Ovary (tissue), 7 donors: ENCODE measurements at regions not wholly inside any gene's neighbourhood (a gene's known extent, or its start where the extent isn't known, plus 50 kb on each side); places are given as distances from the start of the nearest gene placed in this dataset.
"Not testable (repeated sequence)": the region's sequence is repeated elsewhere in the genome, so short reads cannot be mapped to it uniquely, and the experiment has no call there.

ENCODE experiments used
- DNase-seq, 5 donors: peaks; one replicate each; pipeline ENCODE4 v3.0.0-alpha.2; 2019 to 2020
- H3K27ac ChIP-seq, 2 donors: fragments of 200-600 bp; one replicate each; pipeline versions ENCODE4 v1.5.1 to v1.8.0; 2019 to 2022
- H3K27me3 ChIP-seq: fragments of 200-600 bp; one replicate; pipeline ENCODE4 v1.8.0; 2022
- H3K36me3 ChIP-seq: fragments of 200-600 bp; sonication (generic); one replicate; pipeline ENCODE4 v1.5.1; 2019
- H3K4me1 ChIP-seq: one replicate; pipeline ENCODE4 v1.8.1; 2013; ENCODE audit warnings: mild to moderate bottlenecking, moderate library complexity; ENCODE audit not compliant: insufficient read depth
- H3K4me3 ChIP-seq: fragments of 200-600 bp; sonication (generic); one replicate; pipeline ENCODE4 v1.5.1; 2017
- H3K9me3 ChIP-seq, 2 donors: fragments of 200-600 bp in 1 of 2; sonication (generic) in 1 of 2; one replicate each; pipeline versions ENCODE4 v1.5.1 to v1.8.1; 2013 to 2019; ENCODE audit warnings: mild to moderate bottlenecking in 1 of 2, moderate library complexity in 1 of 2
- CTCF ChIP-seq, 3 donors: fragments of 450-650 bp in 2 of 3; fragments of 200-600 bp in 1 of 3; IDR thresholded peaks; one replicate each; pipeline versions ENCODE4 v1.5.1 to v1.8.0; 2016 to 2022; ENCODE audit warnings: antibody characterized with exemption in 3 of 3, mild to moderate bottlenecking in 1 of 3
- EP300 ChIP-seq: sonication (generic); formaldehyde crosslinking; IDR thresholded peaks from one replicate; pipeline ENCODE4 v1.6.1; 2017; ENCODE audit warnings: antibody characterized with exemption
- POLR2A ChIP-seq: fragments of 450-650 bp; IDR thresholded peaks from one replicate; pipeline ENCODE4 v1.6.1; 2017; ENCODE audit warnings: antibody characterized with exemption, mild to moderate bottlenecking, moderate library complexity
- WGBS, 3 donors: extraction: QIAGEN DNeasy Blood & Tissue Kit in 1 of 3; methylation state at CpG; one replicate each; pipeline versions ENCODE4 v1.1.5 to v1.1.7; 2013 to 2017; 5-methylcytosine and 5-hydroxymethylcytosine counted together
- intact Hi-C, 4 donors: fragments of 100-400 bp; cut with DNase I; formaldehyde crosslinking; loops; one replicate each; pipeline versions ENCODE4 v1.11.0 to v1.15.1; 2022 to 2023
- donor health status: DM: no; HTN: no; CAD: no; lungs with moderate emphysema.
- donor health status: DM: no; HTN: no; CAD: no.
- donor health status: Bipolar disorder and iron deficiency.
- donor health status: DM: no; HTN: no; CAD: no.
- donor health status: DM: yes; HTN: yes; CAD: no.

GRCh38 chr2:204389856-204390255 is 155.4 kb upstream of the PARD3B start:
- intact Hi-C loops: no loop called here
- TF ChIP-seq EP300 (no peak), CTCF (IDR thresholded peaks at IDR 0.05) (no peak), POLR2A (no peak)
- Histone ChIP-seq H3K4me1 (no peaks in the 10 kb centered on the region), H3K27ac (no peak overlapping the region), H3K36me3 (no peaks in the 10 kb centered on the region), H3K27me3 (no peaks in the 10 kb centered on the region), H3K9me3 (no peaks in the 10 kb centered on the region), H3K4me3 (no peak overlapping the region)
- 86 to 96% (median 93%) methylated on average over 1 of the region's 1 CpG for WGBS, 3 donors
- DNase-seq: no peak

- 73 to 82% (median 74%) methylated on average over 4 of the region's 4 CpGs for WGBS, 3 donors
- H3K4me3 ChIP-seq: no peak overlapping the region
- no peak for DNase-seq
- TF ChIP-seq EP300: no peak
- TF ChIP-seq POLR2A: no peak
- TF ChIP-seq CTCF (IDR thresholded peaks at IDR 0.05): no peak
- intact Hi-C loops: no loop called here
- H3K4me1 ChIP-seq: no peaks in the 10 kb centered on the region
- H3K27me3 ChIP-seq: no peaks in the 10 kb centered on the region
- no peak overlapping the region for H3K27ac ChIP-seq
- H3K9me3 ChIP-seq: no peaks in the 10 kb centered on the region
- H3K36me3 ChIP-seq: no peaks in the 10 kb centered on the region
Observed at GRCh38 chr2:204395539-204395938, 149.7 kb upstream of the PARD3B start.

- no peak for DNase-seq
- H3K4me3 ChIP-seq: no peak overlapping the region
- no peaks in the 10 kb centered on the region for H3K4me1 ChIP-seq
- intact Hi-C loops: no loop called here
- no peak overlapping the region for H3K27ac ChIP-seq
- no peaks in the 10 kb centered on the region for H3K36me3 ChIP-seq
- WGBS, 3 donors: 61 to 81% (median 70%) methylated on average over 5 of the region's 5 CpGs
- no peaks in the 10 kb centered on the region for H3K9me3 ChIP-seq
- H3K27me3 ChIP-seq: no peaks in the 10 kb centered on the region
- TF ChIP-seq CTCF (IDR thresholded peaks at IDR 0.05): no peak
- TF ChIP-seq POLR2A: no peak
- no peak for TF ChIP-seq EP300
Observed at GRCh38 chr2:204401114-204401513, 144.2 kb upstream of the PARD3B start.

GRCh38 chr2:204407204-204408014 is 137.9 kb upstream of the PARD3B start:
- Histone ChIP-seq H3K9me3 (no peaks in the 10 kb centered on the region), H3K27me3 (no peaks in the 10 kb centered on the region), H3K4me1 (no peaks in the 10 kb centered on the region), H3K4me3 (no peak overlapping the region), H3K36me3 (no peaks in the 10 kb centered on the region), H3K27ac (no peak overlapping the region)
- WGBS, 3 donors: 90 to 95% (median 92%) methylated on average over 6 of the region's 6 CpGs
- intact Hi-C loops: no loop called here
- TF ChIP-seq EP300 (no peak), POLR2A (no peak), CTCF (IDR thresholded peaks at IDR 0.05) (no peak)
- no peak for DNase-seq

- H3K9me3 ChIP-seq, H3K27ac ChIP-seq, H3K4me3 ChIP-seq, intact Hi-C loops, H3K27me3 ChIP-seq, H3K36me3 ChIP-seq, DNase-seq, H3K4me1 ChIP-seq: not testable (repeated sequence)
- 80 to 93% (median 89%) methylated on average over 2 of the region's 2 CpGs for WGBS, 3 donors
Observed at GRCh38 chr2:204412782-204413181, 132.5 kb upstream of the PARD3B start.
